ENCODE measurements at regions not wholly inside any gene's neighbourhood (a gene's known extent, or its start where the extent isn't known, plus 50 kb on each side); places are given as distances from the start of the nearest gene placed in this dataset.

GRCh38 chr18:66066191-66066590 is 315.4 kb downstream of the CDH7 start:
- DNase-seq = no peak
- Histone ChIP-seq H3K4me1 (no peaks in the 10 kb centered on the region), H3K27ac (no peak overlapping the region), H3K36me3 (no peaks in the 10 kb centered on the region), H3K9me3 (no peaks in the 10 kb centered on the region), H3K4me3 (no peak overlapping the region), H3K27me3 (no peaks in the 10 kb centered on the region)
- ATAC-seq = no peak
- no peak for TF ChIP-seq CTCF (IDR thresholded peaks at IDR 0.05)
- intact Hi-C loops (cut with DNase I) = no loop called here

GRCh38 chr18:66048406-66048805 is 297.6 kb downstream of the CDH7 start:
- H3K9me3 ChIP-seq = no peaks in the 10 kb centered on the region
- no peaks in the 10 kb centered on the region for H3K27me3 ChIP-seq
- H3K4me3 ChIP-seq = no peak overlapping the region
- ATAC-seq (no peak), DNase-seq (no peak)
- H3K36me3 ChIP-seq = no peaks in the 10 kb centered on the region
- H3K4me1 ChIP-seq = no peaks in the 10 kb centered on the region
- intact Hi-C loops (cut with DNase I) = no loop called here
- H3K27ac ChIP-seq = no peak overlapping the region
- no peak for TF ChIP-seq CTCF (IDR thresholded peaks at IDR 0.05)

- Histone ChIP-seq H3K4me3 (no peak overlapping the region), H3K36me3 (no peaks in the 10 kb centered on the region), H3K9me3 (no peaks in the 10 kb centered on the region), H3K27me3 (no peaks in the 10 kb centered on the region), H3K27ac (no peak overlapping the region), H3K4me1 (no peaks in the 10 kb centered on the region)
- TF ChIP-seq CTCF (IDR thresholded peaks at IDR 0.05) = no peak
- ATAC-seq (peak; percentile 20), DNase-seq (no peak)
- intact Hi-C loops (cut with DNase I) = no loop called here
Observed at GRCh38 chr18:66046032-66046602, 295.3 kb downstream of the CDH7 start.

- H3K27ac ChIP-seq = no peak overlapping the region
- no peak for TF ChIP-seq CTCF (IDR thresholded peaks at IDR 0.05)
- H3K9me3 ChIP-seq = no peaks in the 10 kb centered on the region
- H3K4me1 ChIP-seq = no peaks in the 10 kb centered on the region
- ATAC-seq = no peak
- intact Hi-C loops (cut with DNase I) = no loop called here
- no peak for DNase-seq
- H3K27me3 ChIP-seq = no peaks in the 10 kb centered on the region
- no peaks in the 10 kb centered on the region for H3K36me3 ChIP-seq
- H3K4me3 ChIP-seq = no peak overlapping the region
Observed at GRCh38 chr18:66043009-66043408, 292.2 kb downstream of the CDH7 start.

GRCh38 chr18:66013969-66014368 is 263.2 kb downstream of the CDH7 start:
- DNase-seq (no peak), ATAC-seq (no peak)
- intact Hi-C loops (cut with DNase I) = no loop called here
- H3K9me3 ChIP-seq = no peaks in the 10 kb centered on the region
- no peak for TF ChIP-seq CTCF (IDR thresholded peaks at IDR 0.05)
- no peaks in the 10 kb centered on the region for H3K36me3 ChIP-seq
- H3K27ac ChIP-seq = no peak overlapping the region
- no peaks in the 10 kb centered on the region for H3K27me3 ChIP-seq
- H3K4me3 ChIP-seq = no peak overlapping the region
- no peaks in the 10 kb centered on the region for H3K4me1 ChIP-seq

GRCh38 chr18:66011916-66012315 is 261.1 kb downstream of the CDH7 start:
- no peaks in the 10 kb centered on the region for H3K36me3 ChIP-seq
- DNase-seq (no peak), ATAC-seq (no peak)
- TF ChIP-seq CTCF (IDR thresholded peaks at IDR 0.05) = no peak
- no peaks in the 10 kb centered on the region for H3K4me1 ChIP-seq
- no peak overlapping the region for H3K27ac ChIP-seq
- no peak overlapping the region for H3K4me3 ChIP-seq
- H3K9me3 ChIP-seq = no peaks in the 10 kb centered on the region
- no peaks in the 10 kb centered on the region for H3K27me3 ChIP-seq
- intact Hi-C loops (cut with DNase I) = no loop called here

All from upper lobe of right lung (tissue), 1 donor.